ENCODE measurements at regions not wholly inside any gene's neighbourhood (a gene's known extent, or its start where the extent isn't known, plus 50 kb on each side); places are given as distances from the start of the nearest gene placed in this dataset.
"Not testable (repeated sequence)": the region's sequence is repeated elsewhere in the genome, so short reads cannot be mapped to it uniquely, and the experiment has no call there.

GRCh38 chr9:119884438-119884837 lies 515.2 kb upstream of the BRINP1 start:
- Histone ChIP-seq H3K4me1 (no peaks in the 10 kb centered on the region), H3K36me3 (no peaks in the 10 kb centered on the region), H3K9me3 (no peaks in the 10 kb centered on the region), H3K27me3 (no peaks in the 10 kb centered on the region), H3K4me3 (no peak overlapping the region), H3K27ac (no peak overlapping the region)
- intact Hi-C loops (cut with DNase I): no loop called here
- DNase-seq (ENCODE audit: extremely low spot score in 2 of 2): no peak
- TF ChIP-seq POLR2A (IDR thresholded peaks at IDR 0.05): no peak
- TF ChIP-seq POLR2AphosphoS5 (IDR thresholded peaks at IDR 0.05; ENCODE audit: insufficient read depth in 1 of 2, low read depth in 1 of 2): no peak
- TF ChIP-seq CTCF (IDR thresholded peaks at IDR 0.05): no peak

- Histone ChIP-seq H3K4me1 (no peaks in the 10 kb centered on the region), H3K36me3 (no peaks in the 10 kb centered on the region), H3K27ac (no peak overlapping the region), H3K9me3 (no peaks in the 10 kb centered on the region), H3K27me3 (no peaks in the 10 kb centered on the region), H3K4me3 (no peak overlapping the region)
- peak in 1 of 2 donors; percentile 16 for DNase-seq (ENCODE audit: extremely low spot score in 2 of 2)
- intact Hi-C loops (cut with DNase I): no loop called here
- TF ChIP-seq POLR2AphosphoS5 (IDR thresholded peaks at IDR 0.05; ENCODE audit: insufficient read depth in 1 of 2, low read depth in 1 of 2) (no peak), CTCF (IDR thresholded peaks at IDR 0.05) (no peak), POLR2A (IDR thresholded peaks at IDR 0.05) (no peak)
Measured at GRCh38 chr9:119881898-119882297, 512.7 kb upstream of the BRINP1 start.

- no peak for TF ChIP-seq CTCF (IDR thresholded peaks at IDR 0.05)
- no peak for TF ChIP-seq POLR2A (IDR thresholded peaks at IDR 0.05)
- TF ChIP-seq POLR2AphosphoS5 (IDR thresholded peaks at IDR 0.05; ENCODE audit: insufficient read depth in 1 of 2, low read depth in 1 of 2): no peak
- H3K4me1 ChIP-seq: no peaks in the 10 kb centered on the region
- no peaks in the 10 kb centered on the region for H3K27me3 ChIP-seq
- intact Hi-C loops (cut with DNase I): no loop called here
- H3K27ac ChIP-seq: no peak overlapping the region
- no peak for DNase-seq (ENCODE audit: extremely low spot score in 2 of 2)
- H3K4me3 ChIP-seq: no peak overlapping the region
- no peaks in the 10 kb centered on the region for H3K36me3 ChIP-seq
- H3K9me3 ChIP-seq: no peaks in the 10 kb centered on the region
Measured at GRCh38 chr9:119880361-119880760, 511.1 kb upstream of the BRINP1 start.

GRCh38 chr9:119877306-119877705 lies 508.1 kb upstream of the BRINP1 start:
- Histone ChIP-seq H3K36me3 (no peaks in the 10 kb centered on the region), H3K27ac (no peak overlapping the region), H3K4me3 (no peak overlapping the region), H3K4me1 (no peaks in the 10 kb centered on the region), H3K9me3 (no peaks in the 10 kb centered on the region), H3K27me3 (no peaks in the 10 kb centered on the region)
- DNase-seq (ENCODE audit: extremely low spot score in 2 of 2): peak in 1 of 2 donors; percentile 31
- intact Hi-C loops (cut with DNase I): no loop called here
- no peak for TF ChIP-seq POLR2AphosphoS5 (IDR thresholded peaks at IDR 0.05; ENCODE audit: insufficient read depth in 1 of 2, low read depth in 1 of 2)
- no peak for TF ChIP-seq CTCF (IDR thresholded peaks at IDR 0.05)
- no peak for TF ChIP-seq POLR2A (IDR thresholded peaks at IDR 0.05)

GRCh38 chr9:119873877-119874276 lies 504.6 kb upstream of the BRINP1 start:
- H3K4me3 ChIP-seq: no peak overlapping the region
- DNase-seq (ENCODE audit: extremely low spot score in 2 of 2): no peak
- no peaks in the 10 kb centered on the region for H3K27me3 ChIP-seq
- H3K27ac ChIP-seq: no peak overlapping the region
- no peaks in the 10 kb centered on the region for H3K4me1 ChIP-seq
- intact Hi-C loops (cut with DNase I): no loop called here
- H3K36me3 ChIP-seq: no peaks in the 10 kb centered on the region
- TF ChIP-seq POLR2AphosphoS5 (IDR thresholded peaks at IDR 0.05; ENCODE audit: insufficient read depth in 1 of 2, low read depth in 1 of 2) (no peak), CTCF (IDR thresholded peaks at IDR 0.05) (no peak), POLR2A (IDR thresholded peaks at IDR 0.05) (no peak)
- H3K9me3 ChIP-seq: no peaks in the 10 kb centered on the region

- H3K4me3 ChIP-seq; H3K27me3 ChIP-seq; H3K9me3 ChIP-seq; DNase-seq (ENCODE audit: extremely low spot score in 2 of 2); intact Hi-C loops (cut with DNase I); H3K4me1 ChIP-seq; H3K36me3 ChIP-seq; H3K27ac ChIP-seq: not testable (repeated sequence)
Measured at GRCh38 chr9:119870251-119870650, 501.0 kb upstream of the BRINP1 start.
